ENCODE measurements at regions not wholly inside any gene's neighbourhood (a gene's known extent, or its start where the extent isn't known, plus 50 kb on each side); places are given as distances from the start of the nearest gene placed in this dataset.

- no peak for DNase-seq (ENCODE audit: extremely low spot score)
- Histone ChIP-seq H3K9me3 (no peaks in the 10 kb centered on the region), H3K4me1 (peaks cover 0 to 10% (median 3%) of the 10 kb centered on the region in 4 donors), H3K27ac (replicated peaks in 1 of 4) (no peak overlapping the region), H3K36me3 (no peaks in the 10 kb centered on the region), H3K4me3 (no peak overlapping the region), H3K27me3 (peaks cover 0 to 41% (median 0%) of the 10 kb centered on the region in 4 donors)
- WGBS: 81% methylated on average over 4 of the region's 4 CpGs
- intact Hi-C loops (cut with DNase I): no loop called here
- TF ChIP-seq POLR2A (IDR thresholded peaks at IDR 0.05; ENCODE audit: low read depth) (no peak), EP300 (IDR thresholded peaks at IDR 0.05) (no peak), POLR2AphosphoS5 (IDR thresholded peaks at IDR 0.05) (no peak), CTCF (IDR thresholded peaks at IDR 0.05) (no peak)
Observed at GRCh38 chr12:125336246-125336645, 271.0 kb downstream of the AACS start.

GRCh38 chr12:125340791-125341190 lies 275.6 kb downstream of the AACS start:
- peaks cover 0 to 5% (median 0%) of the 10 kb centered on the region in 4 donors for H3K4me1 ChIP-seq
- no peaks in the 10 kb centered on the region for H3K9me3 ChIP-seq
- peaks cover 0 to 24% (median 0%) of the 10 kb centered on the region in 4 donors for H3K27me3 ChIP-seq
- WGBS: 29% methylated on average over 5 of the region's 5 CpGs
- no peaks in the 10 kb centered on the region for H3K36me3 ChIP-seq
- H3K4me3 ChIP-seq: no peak overlapping the region
- intact Hi-C loops (cut with DNase I): no loop called here
- no peak for DNase-seq (ENCODE audit: extremely low spot score)
- TF ChIP-seq EP300 (IDR thresholded peaks at IDR 0.05) (no peak), POLR2AphosphoS5 (IDR thresholded peaks at IDR 0.05) (peak in 1 of 2 donors; percentile 8)
- no peak overlapping the region for H3K27ac ChIP-seq (replicated peaks in 1 of 4)

GRCh38 chr12:125341422-125341821 lies 276.2 kb downstream of the AACS start:
- H3K4me3 ChIP-seq: no peak overlapping the region
- TF ChIP-seq POLR2AphosphoS5 (IDR thresholded peaks at IDR 0.05) (no peak), POLR2A (IDR thresholded peaks at IDR 0.05; ENCODE audit: low read depth) (no peak), CTCF (IDR thresholded peaks at IDR 0.05) (no peak), EP300 (IDR thresholded peaks at IDR 0.05) (no peak)
- no peaks in the 10 kb centered on the region for H3K9me3 ChIP-seq
- peaks cover 0 to 5% (median 0%) of the 10 kb centered on the region in 4 donors for H3K4me1 ChIP-seq
- intact Hi-C loops (cut with DNase I): no loop called here
- 55% methylated on average over 1 of the region's 1 CpG for WGBS
- no peaks in the 10 kb centered on the region for H3K36me3 ChIP-seq
- H3K27ac ChIP-seq (replicated peaks in 1 of 4): no peak overlapping the region
- peaks cover 0 to 18% (median 0%) of the 10 kb centered on the region in 4 donors for H3K27me3 ChIP-seq
- DNase-seq (ENCODE audit: extremely low spot score): no peak

DNA sequence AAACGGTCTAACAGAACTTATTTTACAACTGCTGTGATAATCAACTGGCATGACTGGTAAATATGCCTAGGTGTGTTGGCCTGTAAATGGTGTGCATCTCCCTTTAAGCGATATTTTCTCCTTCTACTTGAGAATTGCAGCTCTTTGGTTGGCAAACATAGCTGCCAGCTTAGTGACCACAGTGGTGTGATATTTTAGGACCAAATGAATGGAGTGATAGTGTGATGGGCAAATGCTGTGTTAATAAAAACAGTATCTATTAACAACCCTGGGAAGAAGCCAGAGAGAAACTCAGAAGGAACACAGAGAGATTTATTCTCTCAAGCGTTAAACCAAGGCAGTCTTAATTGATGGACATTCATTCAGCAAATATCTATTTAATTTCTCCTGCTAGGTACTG lies 278.4 kb downstream of the AACS start:
- Histone ChIP-seq H3K4me1 (peaks cover 0 to 5% (median 0%) of the 10 kb centered on the region in 4 donors), H3K9me3 (no peaks in the 10 kb centered on the region), H3K4me3 (no peak overlapping the region), H3K27me3 (peaks cover 0 to 6% (median 0%) of the 10 kb centered on the region in 4 donors), H3K36me3 (no peaks in the 10 kb centered on the region), H3K27ac (replicated peaks in 1 of 4) (no peak overlapping the region)
- no peak for DNase-seq (ENCODE audit: extremely low spot score)
- TF ChIP-seq CTCF (IDR thresholded peaks at IDR 0.05) (no peak), EP300 (IDR thresholded peaks at IDR 0.05) (no peak), POLR2AphosphoS5 (IDR thresholded peaks at IDR 0.05) (no peak), POLR2A (IDR thresholded peaks at IDR 0.05; ENCODE audit: low read depth) (no peak)
- WGBS: 80% methylated on average over 3 of the region's 3 CpGs
- intact Hi-C loops (cut with DNase I): no loop called here

- H3K4me3 ChIP-seq: no peak overlapping the region
- TF ChIP-seq POLR2A (IDR thresholded peaks at IDR 0.05; ENCODE audit: low read depth) (no peak), POLR2AphosphoS5 (IDR thresholded peaks at IDR 0.05) (no peak), CTCF (IDR thresholded peaks at IDR 0.05) (no peak), EP300 (IDR thresholded peaks at IDR 0.05) (no peak)
- no peaks in the 10 kb centered on the region for H3K36me3 ChIP-seq
- H3K27ac ChIP-seq (replicated peaks in 1 of 4): no peak overlapping the region
- intact Hi-C loops (cut with DNase I): no loop called here
- no peaks in the 10 kb centered on the region for H3K4me1 ChIP-seq
- WGBS: 23% methylated on average over 4 of the region's 4 CpGs
- peaks cover 0 to 1% (median 0%) of the 10 kb centered on the region in 4 donors for H3K9me3 ChIP-seq
- no peak for DNase-seq (ENCODE audit: extremely low spot score)
- H3K27me3 ChIP-seq: peaks cover 0 to 30% (median 0%) of the 10 kb centered on the region in 4 donors
Observed at GRCh38 chr12:125346362-125346761, 281.1 kb downstream of the AACS start.
